Esophagus muscularis mucosa (tissue), 3 donors: ENCODE measurements at regions not wholly inside any gene's neighbourhood (a gene's known extent, or its start where the extent isn't known, plus 50 kb on each side); places are given as distances from the start of the nearest gene placed in this dataset.

ENCODE experiments used
- POLR2AphosphoS5 ChIP-seq, 2 donors: sonication (generic); formaldehyde crosslinking; IDR thresholded peaks; one replicate each; pipeline ENCODE4 v1.6.1; 2017; ENCODE audit warnings: antibody characterized with exemption in 2 of 2
- TF ChIP-seq, protein P1 (sequence below), 3 experiments: fragments of 200-600 bp in 2 of 3; fragments of 450-650 bp in 1 of 3; sonication (generic) in 2 of 3; IDR thresholded peaks; one replicate each; pipeline ENCODE4 v1.5.1; 2017 to 2019; ENCODE audit warnings: antibody characterized with exemption in 3 of 3, mild to moderate bottlenecking in 2 of 3, moderate library complexity in 1 of 3

- TF ChIP-seq, protein P1, sequence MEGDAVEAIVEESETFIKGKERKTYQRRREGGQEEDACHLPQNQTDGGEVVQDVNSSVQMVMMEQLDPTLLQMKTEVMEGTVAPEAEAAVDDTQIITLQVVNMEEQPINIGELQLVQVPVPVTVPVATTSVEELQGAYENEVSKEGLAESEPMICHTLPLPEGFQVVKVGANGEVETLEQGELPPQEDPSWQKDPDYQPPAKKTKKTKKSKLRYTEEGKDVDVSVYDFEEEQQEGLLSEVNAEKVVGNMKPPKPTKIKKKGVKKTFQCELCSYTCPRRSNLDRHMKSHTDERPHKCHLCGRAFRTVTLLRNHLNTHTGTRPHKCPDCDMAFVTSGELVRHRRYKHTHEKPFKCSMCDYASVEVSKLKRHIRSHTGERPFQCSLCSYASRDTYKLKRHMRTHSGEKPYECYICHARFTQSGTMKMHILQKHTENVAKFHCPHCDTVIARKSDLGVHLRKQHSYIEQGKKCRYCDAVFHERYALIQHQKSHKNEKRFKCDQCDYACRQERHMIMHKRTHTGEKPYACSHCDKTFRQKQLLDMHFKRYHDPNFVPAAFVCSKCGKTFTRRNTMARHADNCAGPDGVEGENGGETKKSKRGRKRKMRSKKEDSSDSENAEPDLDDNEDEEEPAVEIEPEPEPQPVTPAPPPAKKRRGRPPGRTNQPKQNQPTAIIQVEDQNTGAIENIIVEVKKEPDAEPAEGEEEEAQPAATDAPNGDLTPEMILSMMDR (IDR thresholded peaks at IDR 0.05), result no peak
- TF ChIP-seq POLR2AphosphoS5 (IDR thresholded peaks at IDR 0.05), result no peak
Measured at GRCh38 chr15:62382046-62382445, 217.0 kb upstream of the C2CD4B start.
